ENCODE measurements at regions not wholly inside any gene's neighbourhood (a gene's known extent, or its start where the extent isn't known, plus 50 kb on each side); places are given as distances from the start of the nearest gene placed in this dataset.

DNA sequence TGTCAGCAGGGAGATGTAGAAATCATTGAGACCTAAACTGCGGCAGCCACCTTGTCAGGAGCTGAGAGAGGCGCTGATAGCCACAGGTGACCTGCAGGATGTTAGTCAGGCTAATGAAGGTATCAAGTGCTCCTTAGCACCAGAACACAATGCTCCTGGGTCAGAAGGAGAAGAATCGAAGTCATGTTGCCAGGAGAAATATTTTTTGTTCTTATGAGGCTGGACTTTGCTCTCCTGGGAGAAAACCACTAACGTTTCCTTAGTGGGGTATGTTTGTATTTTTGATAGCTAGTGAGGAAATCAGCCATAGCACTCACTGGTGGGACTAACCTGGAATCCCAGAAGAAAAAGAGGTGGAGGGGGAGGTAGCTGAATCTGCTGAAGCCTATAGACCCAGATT is 120.9 kb upstream of the LRFN2 start:
- intact Hi-C loops (cut with micrococcal nuclease; ENCODE audit: unreplicated experiment): no loop called here
- POLR2A ChIA-PET (ENCODE audit: low non-redundant PET): interaction anchor here (0.7 kb wide), 1 partner anchor 38 kb away, joined by 3 read pairs; no protein-coding TSS in a partner anchor
- TF ChIP-seq, protein P1, sequence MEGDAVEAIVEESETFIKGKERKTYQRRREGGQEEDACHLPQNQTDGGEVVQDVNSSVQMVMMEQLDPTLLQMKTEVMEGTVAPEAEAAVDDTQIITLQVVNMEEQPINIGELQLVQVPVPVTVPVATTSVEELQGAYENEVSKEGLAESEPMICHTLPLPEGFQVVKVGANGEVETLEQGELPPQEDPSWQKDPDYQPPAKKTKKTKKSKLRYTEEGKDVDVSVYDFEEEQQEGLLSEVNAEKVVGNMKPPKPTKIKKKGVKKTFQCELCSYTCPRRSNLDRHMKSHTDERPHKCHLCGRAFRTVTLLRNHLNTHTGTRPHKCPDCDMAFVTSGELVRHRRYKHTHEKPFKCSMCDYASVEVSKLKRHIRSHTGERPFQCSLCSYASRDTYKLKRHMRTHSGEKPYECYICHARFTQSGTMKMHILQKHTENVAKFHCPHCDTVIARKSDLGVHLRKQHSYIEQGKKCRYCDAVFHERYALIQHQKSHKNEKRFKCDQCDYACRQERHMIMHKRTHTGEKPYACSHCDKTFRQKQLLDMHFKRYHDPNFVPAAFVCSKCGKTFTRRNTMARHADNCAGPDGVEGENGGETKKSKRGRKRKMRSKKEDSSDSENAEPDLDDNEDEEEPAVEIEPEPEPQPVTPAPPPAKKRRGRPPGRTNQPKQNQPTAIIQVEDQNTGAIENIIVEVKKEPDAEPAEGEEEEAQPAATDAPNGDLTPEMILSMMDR (conservative IDR thresholded peaks at IDR 0.05; ENCODE audit: low read depth, low read length): no peak
- no peak for TF ChIP-seq EZH2 (IDR thresholded peaks at IDR 0.05; ENCODE audit: borderline replicate concordance, low read depth, low read length, poor library complexity, severe bottlenecking)
- DNase-seq (ENCODE audit: low spot score): no peak
- no peaks in the 10 kb centered on the region for H3K9me3 ChIP-seq (ENCODE audit: low read depth, low read length, poor library complexity, severe bottlenecking)
- no peak overlapping the region for H3K4me3 ChIP-seq (ENCODE audit: low read depth, low read length, poor library complexity, severe bottlenecking)
- no peaks in the 10 kb centered on the region for H3K36me3 ChIP-seq (ENCODE audit: insufficient read depth, low read length, poor library complexity, severe bottlenecking)
- BruUV-seq (replicated peaks): no TSS peak
- no peak overlapping the region for H3K27ac ChIP-seq (ENCODE audit: low read depth, low read length, poor library complexity, severe bottlenecking)
- no peaks in the 10 kb centered on the region for H3K27me3 ChIP-seq (replicated peaks; ENCODE audit: insufficient read depth, low read depth, low read length, poor library complexity)
- CTCF ChIA-PET: no interaction called here
- no peaks in the 10 kb centered on the region for H3K4me1 ChIP-seq (ENCODE audit: insufficient read depth, low read length, poor library complexity, severe bottlenecking)

DNA sequence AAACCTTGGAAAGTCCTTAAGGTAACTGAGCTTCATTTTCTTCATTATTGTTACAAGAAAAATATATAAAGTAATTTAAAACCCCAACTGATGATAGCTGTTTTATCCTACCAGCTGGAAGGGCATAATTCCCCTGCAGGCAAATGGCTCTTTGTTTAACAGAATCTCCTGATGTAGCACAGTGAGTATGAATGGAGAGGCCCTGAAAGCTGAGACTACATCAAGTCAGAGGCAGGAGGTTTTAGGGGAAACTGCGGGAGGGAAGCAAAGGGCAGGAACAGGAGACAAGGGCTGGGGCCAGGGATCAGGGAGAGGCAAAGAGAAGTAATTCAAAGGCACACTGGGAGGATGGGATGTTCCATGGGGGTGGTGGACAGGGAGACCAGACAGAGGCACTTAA is 119.0 kb upstream of the LRFN2 start:
- ChIA-PET POLR2A (ENCODE audit: low non-redundant PET) (no interaction called here), CTCF (no interaction called here)
- no TSS peak for BruUV-seq (replicated peaks)
- TF ChIP-seq, protein P1 (conservative IDR thresholded peaks at IDR 0.05; ENCODE audit: low read depth, low read length): no peak
- no peak for TF ChIP-seq EZH2 (IDR thresholded peaks at IDR 0.05; ENCODE audit: borderline replicate concordance, low read depth, low read length, poor library complexity, severe bottlenecking)
- no peak for DNase-seq (ENCODE audit: low spot score)
- intact Hi-C loops (cut with micrococcal nuclease; ENCODE audit: unreplicated experiment): no loop called here
- Histone ChIP-seq H3K27me3 (replicated peaks; ENCODE audit: insufficient read depth, low read depth, low read length, poor library complexity) (no peaks in the 10 kb centered on the region), H3K9me3 (ENCODE audit: low read depth, low read length, poor library complexity, severe bottlenecking) (no peaks in the 10 kb centered on the region), H3K27ac (ENCODE audit: low read depth, low read length, poor library complexity, severe bottlenecking) (no peak overlapping the region), H3K4me3 (ENCODE audit: low read depth, low read length, poor library complexity, severe bottlenecking) (no peak overlapping the region), H3K36me3 (ENCODE audit: insufficient read depth, low read length, poor library complexity, severe bottlenecking) (no peaks in the 10 kb centered on the region), H3K4me1 (ENCODE audit: insufficient read depth, low read length, poor library complexity, severe bottlenecking) (no peaks in the 10 kb centered on the region)

DNA sequence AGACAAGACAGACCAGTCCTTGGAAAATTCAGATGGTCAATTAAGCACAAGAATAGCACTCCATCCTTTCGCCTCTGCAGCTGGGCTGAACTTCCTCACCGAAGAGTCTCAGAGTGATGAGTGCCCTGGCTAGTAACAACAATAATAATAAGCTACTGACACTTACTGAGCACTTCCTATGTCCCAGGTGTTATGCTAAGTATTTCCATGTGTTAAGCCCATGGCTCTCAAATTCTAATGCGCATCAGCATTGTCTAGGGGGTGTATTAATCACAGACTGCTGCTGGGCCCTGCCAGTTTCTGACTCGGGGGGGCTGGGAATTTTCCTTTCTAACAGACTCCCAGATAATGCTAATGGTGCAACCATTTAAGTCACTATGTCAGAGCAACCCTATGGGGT is 118.2 kb upstream of the LRFN2 start:
- Histone ChIP-seq H3K27me3 (replicated peaks; ENCODE audit: insufficient read depth, low read depth, low read length, poor library complexity) (no peaks in the 10 kb centered on the region), H3K36me3 (ENCODE audit: insufficient read depth, low read length, poor library complexity, severe bottlenecking) (no peaks in the 10 kb centered on the region), H3K9me3 (ENCODE audit: low read depth, low read length, poor library complexity, severe bottlenecking) (no peaks in the 10 kb centered on the region), H3K4me3 (ENCODE audit: low read depth, low read length, poor library complexity, severe bottlenecking) (no peak overlapping the region), H3K27ac (ENCODE audit: low read depth, low read length, poor library complexity, severe bottlenecking) (no peak overlapping the region), H3K4me1 (ENCODE audit: insufficient read depth, low read length, poor library complexity, severe bottlenecking) (no peaks in the 10 kb centered on the region)
- ChIA-PET CTCF (no interaction called here), POLR2A (ENCODE audit: low non-redundant PET) (no interaction called here)
- no peak for DNase-seq (ENCODE audit: low spot score)
- no peak for TF ChIP-seq EZH2 (IDR thresholded peaks at IDR 0.05; ENCODE audit: borderline replicate concordance, low read depth, low read length, poor library complexity, severe bottlenecking)
- TF ChIP-seq, protein P1 (conservative IDR thresholded peaks at IDR 0.05; ENCODE audit: low read depth, low read length): no peak
- no TSS peak for BruUV-seq (replicated peaks)
- intact Hi-C loops (cut with micrococcal nuclease; ENCODE audit: unreplicated experiment): no loop called here
